Suppressor macrophage treated with lipopolysaccharide for 1 hour (primary cell): ENCODE measurements at regions not wholly inside any gene's neighbourhood (a gene's known extent, or its start where the extent isn't known, plus 50 kb on each side); places are given as distances from the start of the nearest gene placed in this dataset.
"Not testable (repeated sequence)": the region's sequence is repeated elsewhere in the genome, so short reads cannot be mapped to it uniquely, and the experiment has no call there.

Source experiments
- DNase-seq, 3 donors: peaks; one replicate each; pipeline ENCODE4 v3.0.0-alpha.2; 2020 to 2022

GRCh38 chr3:59404851-59405250 is 355.0 kb upstream of the CFAP20DC start:
- no peak for DNase-seq

DNA sequence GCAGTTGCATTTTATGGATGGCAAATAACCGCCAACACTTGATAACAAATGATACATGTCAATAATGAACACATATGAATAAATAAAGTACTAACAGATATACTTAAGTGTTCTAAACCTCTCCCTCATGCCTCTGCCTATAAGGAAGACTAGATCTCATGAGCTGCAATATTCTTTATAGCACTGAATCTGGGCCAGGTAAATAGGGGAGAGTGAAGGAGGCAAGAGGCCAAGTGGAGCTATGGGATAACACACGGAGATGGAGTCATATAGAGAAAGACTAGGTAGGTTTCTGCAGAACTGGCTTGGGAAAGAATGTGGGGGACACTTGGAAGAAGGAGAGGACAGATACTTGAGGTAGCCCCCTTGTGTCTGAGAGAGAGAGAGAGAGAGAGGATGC is 354.2 kb upstream of the CFAP20DC start:
- no peak for DNase-seq

GRCh38 chr3:59401924-59402323 is 352.1 kb upstream of the CFAP20DC start:
- DNase-seq: no peak

GRCh38 chr3:59392116-59392515 is 342.3 kb upstream of the CFAP20DC start:
- peak; percentile 41 to 55 (median 46) for DNase-seq

DNA sequence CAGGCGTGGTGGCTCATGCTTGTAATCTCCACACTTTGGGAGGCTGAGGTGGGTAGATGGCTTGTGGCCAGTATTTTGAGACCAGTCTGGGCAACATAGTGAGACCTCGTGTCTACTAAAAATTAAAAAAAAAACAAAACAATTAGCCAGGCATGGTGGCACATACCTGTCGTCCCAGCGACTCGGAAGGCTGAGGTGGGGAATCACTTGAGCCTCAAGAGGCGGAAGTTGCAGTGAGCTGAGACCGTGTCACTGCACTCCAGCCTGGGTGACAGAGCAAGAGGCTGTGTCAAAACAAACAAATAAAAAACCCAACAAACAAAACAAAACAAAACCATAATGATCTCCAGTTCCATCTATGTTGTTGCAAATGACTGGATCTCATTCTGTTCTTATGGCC is 341.3 kb upstream of the CFAP20DC start:
- DNase-seq: no peak

DNA sequence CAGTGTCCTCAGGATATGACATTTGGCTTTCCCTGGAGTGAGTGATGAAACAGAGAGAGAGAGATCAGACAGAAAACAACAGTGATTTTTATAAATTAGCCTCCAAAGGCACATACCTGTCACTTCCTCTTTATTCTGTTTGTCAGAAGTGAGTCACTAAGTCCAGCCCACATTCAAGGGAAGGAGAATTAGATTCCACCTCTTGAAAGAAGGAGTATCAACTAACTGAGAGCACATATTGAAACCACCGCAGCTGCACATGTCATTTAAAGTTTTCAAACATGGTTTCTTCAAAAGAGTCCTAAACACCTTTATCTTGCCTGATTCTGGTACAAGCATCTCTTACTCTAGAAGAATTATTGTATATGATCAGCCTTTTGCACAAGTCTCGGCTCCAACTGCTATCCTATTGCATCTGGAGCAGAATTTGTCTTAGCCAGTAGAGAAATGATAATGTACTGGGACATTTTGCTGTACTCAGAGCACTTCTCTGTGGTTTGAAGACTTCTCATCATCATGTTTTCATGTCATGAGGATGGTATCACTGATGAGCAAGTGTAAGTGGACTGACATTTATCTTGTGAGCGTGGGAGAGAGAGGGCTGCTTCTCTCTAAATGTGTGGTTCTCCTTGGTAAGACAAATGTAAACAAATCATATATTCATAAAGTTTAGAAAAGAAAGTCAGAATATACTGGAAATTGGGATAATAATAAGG is 338.9 kb upstream of the CFAP20DC start:
- DNase-seq: peak; percentile 38 to 65 (median 61)

GRCh38 chr3:59386165-59386564 is 336.3 kb upstream of the CFAP20DC start:
- peak; percentile 67 to 94 (median 91) for DNase-seq

- peak; percentile 33 to 40 (median 34) for DNase-seq
Measured at GRCh38 chr3:59385547-59385946, 335.7 kb upstream of the CFAP20DC start.

DNA sequence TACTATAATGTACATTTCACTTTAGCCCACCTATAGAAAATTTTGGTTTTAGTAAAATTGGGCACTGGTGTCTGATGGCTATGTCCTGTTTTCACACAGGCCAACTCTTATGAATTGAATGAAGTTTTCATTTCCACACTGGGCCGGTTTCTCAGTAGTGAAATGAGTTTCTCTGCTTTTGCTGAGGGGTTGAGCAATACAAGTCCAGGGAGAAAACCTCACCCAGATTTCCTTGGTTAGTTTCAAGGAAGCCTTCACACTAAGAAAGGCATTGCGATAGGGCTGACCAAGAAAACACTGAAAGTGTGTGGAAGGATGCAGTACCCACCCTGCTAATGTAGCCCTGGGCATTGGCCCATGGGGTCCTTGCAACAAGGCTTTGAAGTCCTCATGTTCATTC is 331.5 kb upstream of the CFAP20DC start:
- DNase-seq: peak in 2 of 3 donors; percentile 15 to 20

- DNase-seq: peak; percentile 36 to 64 (median 60)
Measured at GRCh38 chr3:59380146-59380545, 330.3 kb upstream of the CFAP20DC start.

DNA sequence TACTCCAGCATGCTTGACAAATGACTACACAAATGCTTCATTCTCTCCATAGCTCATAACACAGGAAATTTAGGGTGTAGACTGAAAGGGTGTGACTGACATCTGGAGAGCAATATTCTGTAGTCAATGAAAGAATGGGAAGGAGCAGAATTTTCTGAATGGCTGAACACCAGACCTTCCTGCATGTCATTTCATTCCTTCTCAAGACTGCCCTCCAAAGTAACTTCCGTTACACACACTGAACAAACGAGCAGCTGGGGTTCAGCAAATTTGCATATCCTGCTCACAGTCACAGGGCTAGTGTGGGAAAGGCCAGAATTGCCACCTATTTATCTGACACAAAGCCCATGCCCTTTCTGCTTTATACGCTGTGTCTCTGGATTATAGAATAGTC is 325.0 kb upstream of the CFAP20DC start:
- DNase-seq: peak; percentile 62 to 73 (median 67)

DNA sequence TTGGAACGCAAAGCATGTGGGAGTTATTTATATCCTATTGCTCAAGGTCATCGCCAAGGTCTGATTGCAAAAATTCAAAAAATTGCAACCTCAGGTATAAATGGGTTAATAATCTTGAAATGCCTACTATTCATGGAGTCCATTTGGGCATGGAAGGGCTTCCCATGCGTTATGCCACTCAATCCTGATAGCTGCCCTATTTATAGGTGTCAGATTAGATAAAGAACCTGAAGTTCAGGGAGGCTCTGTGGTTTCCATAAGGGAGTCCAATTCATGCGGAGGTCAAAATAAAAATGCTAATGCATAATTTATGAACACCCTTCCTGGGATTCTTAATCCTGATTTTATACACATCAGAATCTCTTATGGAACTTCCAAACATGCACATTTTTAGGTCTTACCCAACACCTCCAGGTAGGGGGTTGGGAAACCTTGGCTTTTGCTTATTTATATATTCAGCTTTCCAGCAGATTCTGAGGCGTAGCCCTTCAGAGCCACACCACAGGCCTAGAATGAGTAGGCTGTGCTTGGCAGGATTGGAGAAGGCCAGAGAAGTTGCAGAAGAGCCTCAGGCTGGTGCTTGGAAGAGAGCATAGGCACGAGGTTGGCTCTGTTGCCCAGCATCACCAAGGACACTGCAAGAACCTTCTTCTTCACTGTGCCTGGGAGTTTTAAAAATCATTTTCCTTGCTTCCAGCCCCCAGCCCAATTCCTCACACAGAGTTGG is 324.4 kb upstream of the CFAP20DC start:
- no peak for DNase-seq

GRCh38 chr3:59372346-59372745 is 322.5 kb upstream of the CFAP20DC start:
- peak; percentile 64 to 74 (median 72) for DNase-seq

GRCh38 chr3:59368900-59369675 is 319.3 kb upstream of the CFAP20DC start:
- DNase-seq: peak in 1 of 3 donors; percentile 15

DNA sequence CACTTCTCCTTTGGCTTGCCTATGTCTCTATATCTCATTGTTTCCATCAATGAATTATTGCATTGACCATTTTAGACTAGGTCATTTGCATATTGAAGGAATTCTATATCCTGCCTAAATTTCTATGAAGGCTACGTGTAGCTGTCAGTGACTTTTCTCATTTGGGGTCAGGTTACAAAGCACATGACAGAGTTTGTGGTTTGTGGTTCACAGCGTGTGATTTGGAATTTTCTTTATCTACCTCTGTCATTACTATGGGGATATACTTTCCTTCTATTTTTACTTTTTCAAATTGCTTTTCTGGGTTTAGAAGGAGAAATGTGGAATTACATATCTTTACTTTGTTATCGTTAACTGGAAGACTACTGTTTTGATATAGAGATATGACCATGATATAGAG is 317.3 kb upstream of the CFAP20DC start:
- no peak for DNase-seq

GRCh38 chr3:59366218-59366617 is 316.4 kb upstream of the CFAP20DC start:
- DNase-seq: no peak

DNA sequence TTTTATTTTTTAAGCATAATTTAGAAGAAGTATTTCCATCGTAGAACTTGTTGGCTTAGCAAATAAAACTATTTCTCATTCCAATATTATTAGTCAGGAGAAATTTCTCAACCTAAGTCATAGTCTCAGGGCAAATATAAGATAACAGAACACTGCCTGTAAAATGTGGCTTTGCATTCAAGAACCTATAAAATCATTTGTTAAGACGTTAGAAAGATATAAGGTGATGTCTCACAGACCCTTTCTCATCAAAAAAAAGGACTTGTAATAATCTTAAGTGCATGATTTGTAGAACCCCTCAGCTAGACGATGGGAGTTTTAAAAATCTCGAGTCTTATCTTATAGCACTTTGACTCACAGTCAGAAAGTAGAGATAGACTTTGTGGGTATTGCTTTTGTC is 314.7 kb upstream of the CFAP20DC start:
- DNase-seq: peak in 1 of 3 donors; percentile 10

GRCh38 chr3:59360312-59360711 is 310.5 kb upstream of the CFAP20DC start:
- DNase-seq: not testable (repeated sequence)

DNA sequence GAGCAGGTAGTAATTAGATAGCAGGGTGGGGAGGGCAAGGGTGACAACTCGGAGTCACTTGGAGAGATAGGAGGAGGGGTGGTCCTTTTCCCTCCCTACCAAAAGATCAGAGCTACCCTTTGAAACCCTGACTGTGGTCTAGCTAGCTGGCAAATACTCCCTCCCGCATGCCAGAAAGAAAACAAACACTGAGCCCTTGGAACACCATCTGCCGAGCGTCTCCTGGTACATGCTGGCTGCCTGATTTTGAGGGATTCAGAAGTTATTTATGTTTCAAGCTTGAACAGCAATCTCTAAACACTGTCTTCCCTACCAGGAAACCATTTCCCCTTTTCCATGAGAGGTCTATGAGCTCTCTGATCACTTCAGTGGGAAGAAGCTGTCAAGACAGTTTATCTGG is 291.6 kb upstream of the CFAP20DC start:
- DNase-seq: no peak

GRCh38 chr3:59339818-59340217 is 290.0 kb upstream of the CFAP20DC start:
- DNase-seq: no peak

DNA sequence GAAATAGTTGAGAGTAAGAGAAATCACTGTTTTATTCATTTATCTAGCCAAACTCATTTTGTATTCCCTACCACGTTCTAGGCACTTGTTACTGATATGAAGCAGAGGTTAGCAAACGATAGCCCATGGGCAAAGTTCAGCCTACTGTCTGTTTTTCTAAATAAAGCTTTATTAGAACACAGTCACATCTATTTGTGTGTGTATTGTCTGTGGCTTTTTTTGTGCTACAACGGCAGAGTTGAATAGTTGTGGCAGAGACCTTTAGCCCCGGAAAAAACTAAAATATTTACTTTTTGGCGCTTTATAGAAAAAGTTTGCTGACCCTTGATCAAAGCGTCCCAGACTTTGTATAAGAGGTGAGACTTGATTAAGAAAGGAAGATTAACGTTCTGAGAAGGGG is 289.1 kb upstream of the CFAP20DC start:
- no peak for DNase-seq

DNA sequence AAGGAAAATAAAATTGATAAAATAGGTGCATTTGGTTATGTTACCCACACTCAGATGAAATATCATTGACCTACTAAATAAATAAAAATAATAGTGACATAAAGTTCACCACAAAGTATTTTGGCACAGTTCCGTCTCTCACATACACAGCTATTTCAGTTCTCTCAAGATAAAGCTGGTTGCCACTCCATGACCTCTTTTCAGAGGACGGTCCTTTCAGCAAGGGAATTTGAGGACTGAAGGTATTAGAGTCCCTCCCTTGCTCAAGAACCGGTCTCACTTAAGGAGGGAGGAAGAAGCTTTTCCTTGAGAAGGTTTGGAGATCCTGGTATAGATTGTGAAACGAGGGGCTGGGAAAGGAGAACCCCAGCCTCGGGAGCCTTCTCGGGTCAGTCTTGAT is 285.5 kb upstream of the CFAP20DC start:
- peak in 2 of 3 donors; percentile 29 to 30 for DNase-seq

GRCh38 chr3:59334585-59334984 is 284.8 kb upstream of the CFAP20DC start:
- DNase-seq: peak; percentile 72 to 98 (median 96)
